ENCODE measurements at regions not wholly inside any gene's neighbourhood (a gene's known extent, or its start where the extent isn't known, plus 50 kb on each side); places are given as distances from the start of the nearest gene placed in this dataset.

GRCh38 chr2:185471441-185471840 lies 267.2 kb upstream of the FSIP2 start:
- no peak overlapping the region for H3K4me3 ChIP-seq (ENCODE audit: low read length)
- no peak for TF ChIP-seq CTCF (conservative IDR thresholded peaks at IDR 0.05; ENCODE audit: low read length)
- no peak for DNase-seq (ENCODE audit: low read depth)

- no peak overlapping the region for H3K4me3 ChIP-seq (ENCODE audit: low read length)
- no peak for DNase-seq (ENCODE audit: low read depth)
- no peak for TF ChIP-seq CTCF (conservative IDR thresholded peaks at IDR 0.05; ENCODE audit: low read length)
Observed at GRCh38 chr2:185472574-185472973, 266.0 kb upstream of the FSIP2 start.

GRCh38 chr2:185473838-185474237 lies 264.8 kb upstream of the FSIP2 start:
- no peak for DNase-seq (ENCODE audit: low read depth)
- H3K4me3 ChIP-seq (ENCODE audit: low read length): no peak overlapping the region
- no peak for TF ChIP-seq CTCF (conservative IDR thresholded peaks at IDR 0.05; ENCODE audit: low read length)

- no peak for TF ChIP-seq CTCF (conservative IDR thresholded peaks at IDR 0.05; ENCODE audit: low read length)
- DNase-seq (ENCODE audit: low read depth): no peak
- H3K4me3 ChIP-seq (ENCODE audit: low read length): no peak overlapping the region
Observed at GRCh38 chr2:185475914-185476313, 262.7 kb upstream of the FSIP2 start.

- no peak for TF ChIP-seq CTCF (conservative IDR thresholded peaks at IDR 0.05; ENCODE audit: low read length)
- no peak overlapping the region for H3K4me3 ChIP-seq (ENCODE audit: low read length)
- no peak for DNase-seq (ENCODE audit: low read depth)
Observed at GRCh38 chr2:185477452-185477851, 261.2 kb upstream of the FSIP2 start.

- no peak for TF ChIP-seq CTCF (conservative IDR thresholded peaks at IDR 0.05; ENCODE audit: low read length)
- no peak overlapping the region for H3K4me3 ChIP-seq (ENCODE audit: low read length)
- no peak for DNase-seq (ENCODE audit: low read depth)
Observed at GRCh38 chr2:185484602-185485001, 254.0 kb upstream of the FSIP2 start.

GRCh38 chr2:185502351-185502750 lies 236.3 kb upstream of the FSIP2 start:
- no peak overlapping the region for H3K4me3 ChIP-seq (ENCODE audit: low read length)
- no peak for DNase-seq (ENCODE audit: low read depth)
- TF ChIP-seq CTCF (conservative IDR thresholded peaks at IDR 0.05; ENCODE audit: low read length): no peak
